Fibroblast of the conjunctiva (primary cell): ENCODE measurements at regions not wholly inside any gene's neighbourhood (a gene's known extent, or its start where the extent isn't known, plus 50 kb on each side); places are given as distances from the start of the nearest gene placed in this dataset.
"Not testable (repeated sequence)": the region's sequence is repeated elsewhere in the genome, so short reads cannot be mapped to it uniquely, and the experiment has no call there.

Experiments used
- DNase-seq: peaks from one replicate; pipeline ENCODE4 v3.0.0-alpha.2; 2010; ENCODE audit warnings: low read depth

GRCh38 chr6:15102241-15102640 is 143.6 kb upstream of the JARID2 start:
- DNase-seq = no peak

GRCh38 chr6:15106958-15107643 is 138.8 kb upstream of the JARID2 start:
- no peak for DNase-seq

- no peak for DNase-seq
Observed at GRCh38 chr6:15107644-15108382, 138.1 kb upstream of the JARID2 start.

- no peak for DNase-seq
Observed at GRCh38 chr6:15108383-15108715, 137.5 kb upstream of the JARID2 start.

GRCh38 chr6:15109338-15110090 is 136.4 kb upstream of the JARID2 start:
- DNase-seq = no peak

GRCh38 chr6:15110726-15111354 is 135.0 kb upstream of the JARID2 start:
- DNase-seq = no peak

GRCh38 chr6:15111576-15111975 is 134.3 kb upstream of the JARID2 start:
- not testable (repeated sequence) for DNase-seq

GRCh38 chr6:15113587-15113986 is 132.3 kb upstream of the JARID2 start:
- DNase-seq = no peak

- no peak for DNase-seq
Observed at GRCh38 chr6:15114061-15114460, 131.8 kb upstream of the JARID2 start.

- DNase-seq = no peak
Observed at GRCh38 chr6:15116889-15117288, 129.0 kb upstream of the JARID2 start.

GRCh38 chr6:15121443-15121842 is 124.4 kb upstream of the JARID2 start:
- DNase-seq = no peak

GRCh38 chr6:15121977-15122550 is 123.8 kb upstream of the JARID2 start:
- no peak for DNase-seq

GRCh38 chr6:15129887-15130286 is 116.0 kb upstream of the JARID2 start:
- DNase-seq = no peak

GRCh38 chr6:15131234-15131633 is 114.6 kb upstream of the JARID2 start:
- DNase-seq = no peak

GRCh38 chr6:15131651-15132061 is 114.2 kb upstream of the JARID2 start:
- no peak for DNase-seq

GRCh38 chr6:15132167-15132566 is 113.7 kb upstream of the JARID2 start:
- DNase-seq = no peak

GRCh38 chr6:15132854-15133670 is 112.8 kb upstream of the JARID2 start:
- DNase-seq = no peak

- no peak for DNase-seq
Observed at GRCh38 chr6:15137086-15137485, 108.8 kb upstream of the JARID2 start.

- DNase-seq = no peak
Observed at GRCh38 chr6:15143086-15143485, 102.8 kb upstream of the JARID2 start.

- no peak for DNase-seq
Observed at GRCh38 chr6:15143540-15143939, 102.3 kb upstream of the JARID2 start.

GRCh38 chr6:15145821-15146220 is 100.0 kb upstream of the JARID2 start:
- DNase-seq = no peak
